Cardiac muscle cell (in vitro differentiated cells and primary cell): ENCODE measurements at regions not wholly inside any gene's neighbourhood (a gene's known extent, or its start where the extent isn't known, plus 50 kb on each side); places are given as distances from the start of the nearest gene placed in this dataset.

Source experiments
- DNase-seq, 2 donors: peaks; one replicate each; pipeline versions ENCODE4 v3.0.0 to v3.0.0-alpha.2; 2010 to 2017; ENCODE audit warnings: low read depth in 1 of 2, low spot score in 1 of 2
- H3K27ac ChIP-seq: fragments of 200-600 bp; sonication (generic); 2 replicates; pipeline ENCODE4 v1.5.1; 2016
- H3K27me3 ChIP-seq: fragments of 200-600 bp; sonication (generic); 2 replicates; pipeline ENCODE4 v1.6.0; 2016; ENCODE audit warnings: control low read depth
- H3K36me3 ChIP-seq: fragments of 200-600 bp; sonication (generic); 2 replicates; pipeline ENCODE4 v1.5.1; 2016; ENCODE audit warnings: control low read depth
- H3K4me1 ChIP-seq: fragments of 200-600 bp; sonication (generic); 2 replicates; pipeline ENCODE4 v1.8.1; 2017; ENCODE audit warnings: low read depth, mild to moderate bottlenecking, mixed run types
- H3K4me3 ChIP-seq: fragments of 200-600 bp; sonication (generic); 2 replicates; pipeline ENCODE4 v1.5.1; 2016; ENCODE audit warnings: mild to moderate bottlenecking
- H3K9me3 ChIP-seq: fragments of 200-600 bp; sonication (generic); 2 replicates; pipeline ENCODE4 v1.5.1; 2017; ENCODE audit warnings: low read depth, mild to moderate bottlenecking, control low read depth
- CTCF ChIP-seq: IDR thresholded peaks from 2 replicates; pipeline ENCODE4 v1.5.1; 2012; ENCODE audit warnings: low read depth, mild to moderate bottlenecking, low read length

GRCh38 chr3:110727056-110727455, 344.6 kb upstream of the NECTIN3 start:
- no peak overlapping the region for H3K4me3 ChIP-seq
- H3K36me3 ChIP-seq: no peaks in the 10 kb centered on the region
- TF ChIP-seq CTCF: no peak
- H3K4me1 ChIP-seq: peaks cover 10% of the 10 kb centered on the region
- H3K27ac ChIP-seq: no peak overlapping the region
- H3K27me3 ChIP-seq: no peaks in the 10 kb centered on the region
- DNase-seq: no peak
- no peaks in the 10 kb centered on the region for H3K9me3 ChIP-seq

- peak in 1 of 2 donors; percentile 49 for DNase-seq
- no peak overlapping the region for H3K4me3 ChIP-seq
- TF ChIP-seq CTCF: no peak
- no peaks in the 10 kb centered on the region for H3K36me3 ChIP-seq
- no peaks in the 10 kb centered on the region for H3K9me3 ChIP-seq
- no peaks in the 10 kb centered on the region for H3K27me3 ChIP-seq
- H3K4me1 ChIP-seq: peaks cover 14% of the 10 kb centered on the region
- H3K27ac ChIP-seq: no peak overlapping the region
Observed at GRCh38 chr3:110731148-110731547, 340.5 kb upstream of the NECTIN3 start.

- H3K4me1 ChIP-seq: peaks cover 9% of the 10 kb centered on the region
- H3K36me3 ChIP-seq: no peaks in the 10 kb centered on the region
- no peaks in the 10 kb centered on the region for H3K9me3 ChIP-seq
- TF ChIP-seq CTCF: no peak
- no peak overlapping the region for H3K27ac ChIP-seq
- no peaks in the 10 kb centered on the region for H3K27me3 ChIP-seq
- no peak overlapping the region for H3K4me3 ChIP-seq
- DNase-seq: no peak
Observed at GRCh38 chr3:110732420-110732819, 339.2 kb upstream of the NECTIN3 start.

- Histone ChIP-seq H3K9me3 (no peaks in the 10 kb centered on the region), H3K4me1 (peaks cover 9% of the 10 kb centered on the region), H3K4me3 (no peak overlapping the region), H3K36me3 (no peaks in the 10 kb centered on the region), H3K27ac (no peak overlapping the region), H3K27me3 (no peaks in the 10 kb centered on the region)
- TF ChIP-seq CTCF: no peak
- no peak for DNase-seq
Observed at GRCh38 chr3:110733045-110733444, 338.6 kb upstream of the NECTIN3 start.

GRCh38 chr3:110734524-110734923, 337.1 kb upstream of the NECTIN3 start:
- no peak for TF ChIP-seq CTCF
- H3K9me3 ChIP-seq: no peaks in the 10 kb centered on the region
- DNase-seq: no peak
- no peak overlapping the region for H3K4me3 ChIP-seq
- peaks cover 4% of the 10 kb centered on the region for H3K4me1 ChIP-seq
- H3K36me3 ChIP-seq: no peaks in the 10 kb centered on the region
- no peak overlapping the region for H3K27ac ChIP-seq
- H3K27me3 ChIP-seq: no peaks in the 10 kb centered on the region

- TF ChIP-seq CTCF: no peak
- Histone ChIP-seq H3K27me3 (no peaks in the 10 kb centered on the region), H3K4me1 (peaks cover 4% of the 10 kb centered on the region), H3K27ac (no peak overlapping the region), H3K9me3 (no peaks in the 10 kb centered on the region), H3K4me3 (no peak overlapping the region), H3K36me3 (no peaks in the 10 kb centered on the region)
- no peak for DNase-seq
Observed at GRCh38 chr3:110736332-110736731, 335.3 kb upstream of the NECTIN3 start.
